B cell (primary cell): ENCODE measurements at regions not wholly inside any gene's neighbourhood (a gene's known extent, or its start where the extent isn't known, plus 50 kb on each side); places are given as distances from the start of the nearest gene placed in this dataset.

ENCODE experiments used
- ATAC-seq: fragments of 200-7000 bp; cut with Tn5 transposase; one replicate; pipeline ENCODE4 v1.10.0; 2021; ENCODE audit warnings: low read depth, mild to moderate bottlenecking, moderate number of reproducible peaks, moderate library complexity
- CTCF ChIA-PET: fragments of 350-600 bp; sonication (Branson Sonifier 250); formaldehyde crosslinking; loops from one replicate; lab custom pipeline; 2021; ENCODE audit warnings: antibody characterized with exemption, inconsistent platforms; lab: Charles Lee
- POLR2A ChIA-PET: fragments of 350-600 bp; sonication (Branson Sonifier 250); formaldehyde crosslinking; loops from one replicate; lab custom pipeline; 2021; ENCODE audit warnings: antibody characterized with exemption; lab: Charles Lee
- DNase-seq: peaks from one replicate; pipeline ENCODE4 v3.0.0; 2013
- H2AFZ ChIP-seq: 2 replicates; pipeline ENCODE4 v1.6.1; 2012; ENCODE audit warnings: mild to moderate bottlenecking, low read depth, low read length; ENCODE audit not compliant: insufficient read depth, poor library complexity, severe bottlenecking
- H3K27ac ChIP-seq, 2 donors: 1 replicate in 1 of 2; 2 replicates in 1 of 2; pipeline ENCODE4 v1.5.1; 2012 to 2013; ENCODE audit warnings: low read length in 2 of 2, mild to moderate bottlenecking in 2 of 2, moderate library complexity in 1 of 2
- H3K27me3 ChIP-seq, 4 experiments: fragments of 200-600 bp in 1 of 4; sonication (generic) in 1 of 4; replicated peaks in 1 of 4; 1 replicate in 2 of 4; 2 replicates in 2 of 4; pipeline versions ENCODE4 v1.6.1 to v1.7.0; 2013 to 2016; ENCODE audit warnings: low read length in 3 of 4, mild to moderate bottlenecking in 2 of 4, mixed read lengths in 1 of 4, moderate library complexity in 1 of 4; ENCODE audit not compliant: insufficient read depth in 4 of 4, control insufficient read depth in 3 of 4; ENCODE audit errors: control extremely low read depth in 1 of 4
- H3K36me3 ChIP-seq, 2 experiments: replicated peaks in 1 of 2; 1 replicate in 1 of 2; 2 replicates in 1 of 2; pipeline versions ENCODE4 v1.6.1 to v1.7.1; 2013; ENCODE audit warnings: low read length in 1 of 2; ENCODE audit not compliant: insufficient read depth in 2 of 2, control insufficient read depth in 1 of 2; ENCODE audit errors: control extremely low read depth in 1 of 2, extremely low read depth in 1 of 2
- H3K4me1 ChIP-seq, 2 donors: fragments of 200-600 bp in 1 of 2; sonication (generic) in 1 of 2; 1 replicate in 1 of 2; 2 replicates in 1 of 2; pipeline versions ENCODE4 v1.5.1 to v1.6.1; 2013 to 2017; ENCODE audit warnings: low read length in 2 of 2; ENCODE audit not compliant: control insufficient read depth in 2 of 2, insufficient read depth in 2 of 2
- H3K4me2 ChIP-seq: replicated peaks from 2 replicates; pipeline ENCODE3; 2012; ENCODE audit warnings: mild to moderate bottlenecking, low read depth, low read length; ENCODE audit not compliant: poor library complexity, severe bottlenecking
- H3K4me3 ChIP-seq, 5 experiments: fragments of 200-600 bp in 1 of 5; sonication (generic) in 1 of 5; 1 replicate in 3 of 5; 2 replicates in 2 of 5; pipeline versions ENCODE4 v1.5.1 to v1.7.0; 2011 to 2016; ENCODE audit warnings: low read length in 4 of 5, mild to moderate bottlenecking in 4 of 5, low read depth in 2 of 5, control low read depth in 1 of 5, moderate library complexity in 1 of 5; ENCODE audit not compliant: insufficient read depth in 1 of 5; ENCODE audit errors: control extremely low read depth in 1 of 5, extremely low read depth in 1 of 5
- H3K79me2 ChIP-seq: fragments of 200-600 bp; sonication (generic); one replicate; pipeline ENCODE4 v1.6.0; 2016; ENCODE audit warnings: low read length; ENCODE audit not compliant: control insufficient read depth, insufficient read depth
- H3K9ac ChIP-seq: fragments of 200-600 bp; sonication (generic); 2 replicates; pipeline ENCODE4 v1.6.1; 2017; ENCODE audit warnings: mild to moderate bottlenecking, low read length, moderate library complexity
- H3K9me3 ChIP-seq, 3 donors: one replicate each; pipeline versions ENCODE4 v1.6.1 to v1.7.1; 2013; ENCODE audit warnings: low read length in 2 of 3; ENCODE audit not compliant: control insufficient read depth in 2 of 3, insufficient read depth in 1 of 3; ENCODE audit errors: control extremely low read depth in 1 of 3
- H4K20me1 ChIP-seq: 2 replicates; pipeline ENCODE4 v1.6.0; 2012; ENCODE audit warnings: mild to moderate bottlenecking, low read length; ENCODE audit not compliant: insufficient read depth, control insufficient read depth, poor library complexity, severe bottlenecking
- H3K27ac Mint-ChIP-seq: one replicate; pipeline ENCODE4 v1.8.0; 2021; ENCODE audit warnings: mixed read lengths
- H3K27me3 Mint-ChIP-seq: one replicate; pipeline ENCODE4 v1.8.0; 2021; ENCODE audit warnings: mixed read lengths
- H3K4me1 Mint-ChIP-seq: one replicate; pipeline ENCODE4 v1.8.0; 2021; ENCODE audit warnings: mixed read lengths
- H3K4me3 Mint-ChIP-seq: one replicate; pipeline ENCODE4 v1.8.0; 2021; ENCODE audit warnings: mixed read lengths
- H3K9me3 Mint-ChIP-seq: one replicate; pipeline ENCODE4 v1.8.0; 2022; ENCODE audit warnings: mixed read lengths; ENCODE audit not compliant: insufficient read depth
- CTCF ChIP-seq: fragments of 200-600 bp; IDR thresholded peaks from one replicate; pipeline ENCODE4 v1.8.0; 2022; ENCODE audit warnings: antibody characterized with exemption, mild to moderate bottlenecking
- EZH2 ChIP-seq: IDR thresholded peaks from 2 replicates; pipeline ENCODE4 v1.6.1; 2012; ENCODE audit warnings: borderline replicate concordance, low read depth, mild to moderate bottlenecking, moderate library complexity, low read length; ENCODE audit not compliant: insufficient read depth, poor library complexity, severe bottlenecking
- WGBS: methylation state at CpG from one replicate; pipeline ENCODE4 v1.1.5; 2013; ENCODE audit warnings: missing lambda C conversion rate; ENCODE audit not compliant: insufficient coverage; 5-methylcytosine and 5-hydroxymethylcytosine counted together
- intact Hi-C: fragments of 100-400 bp; cut with micrococcal nuclease; formaldehyde crosslinking; loops from one replicate; pipeline ENCODE4 v1.10.0; 2022

- no peaks in the 10 kb centered on the region for H4K20me1 ChIP-seq
- no peak overlapping the region for H3K4me3 ChIP-seq
- H3K9ac ChIP-seq: no peak overlapping the region
- ChIA-PET POLR2A (no interaction called here), CTCF (no interaction called here)
- no peak overlapping the region for H3K4me2 ChIP-seq
- intact Hi-C loops: no loop called here
- H3K27me3 ChIP-seq: no peaks in the 10 kb centered on the region
- TF ChIP-seq CTCF (no peak), EZH2 (no peak)
- no peaks in the 10 kb centered on the region for H3K4me1 Mint-ChIP-seq
- no peak overlapping the region for H3K4me3 Mint-ChIP-seq
- DNase-seq: no peak
- peaks cover 0 to 6% (median 0%) of the 10 kb centered on the region in 3 donors for H3K9me3 ChIP-seq
- no peaks in the 10 kb centered on the region for H3K4me1 ChIP-seq
- no peak overlapping the region for H2AFZ ChIP-seq
- no peak overlapping the region for H3K27ac ChIP-seq
- no peak for ATAC-seq
- H3K79me2 ChIP-seq: no peaks in the 10 kb centered on the region
- H3K9me3 Mint-ChIP-seq: no peaks in the 10 kb centered on the region
- no peak overlapping the region for H3K27ac Mint-ChIP-seq
- H3K27me3 Mint-ChIP-seq: no peaks in the 10 kb centered on the region
- no peaks in the 10 kb centered on the region for H3K36me3 ChIP-seq
These were observed 172.0 kb upstream of the ARHGAP42 start for GRCh38 chr11:100515087-100515486.

- Histone ChIP-seq H3K4me3 (no peak overlapping the region), H3K27ac (no peak overlapping the region), H2AFZ (no peak overlapping the region), H3K9ac (no peak overlapping the region), H3K36me3 (no peaks in the 10 kb centered on the region), H3K9me3 (peaks cover 6 to 19% (median 7%) of the 10 kb centered on the region in 3 donors), H3K79me2 (no peaks in the 10 kb centered on the region), H4K20me1 (no peaks in the 10 kb centered on the region), H3K27me3 (no peaks in the 10 kb centered on the region), H3K4me1 (no peaks in the 10 kb centered on the region), H3K4me2 (no peak overlapping the region)
- intact Hi-C loops: no loop called here
- no peak for TF ChIP-seq CTCF
- no peak for TF ChIP-seq EZH2
- Mint-ChIP-seq H3K27me3 (peaks cover 4% of the 10 kb centered on the region), H3K4me1 (no peaks in the 10 kb centered on the region), H3K9me3 (peaks cover 11% of the 10 kb centered on the region), H3K27ac (no peak overlapping the region), H3K4me3 (no peak overlapping the region)
- 100% methylated on average over 1 of the region's 4 CpGs for WGBS
- DNase-seq (no peak), ATAC-seq (no peak)
- ChIA-PET CTCF (interaction anchor here (1.4 kb wide), 1 partner anchor 49 kb away, joined by 3 read pairs; no protein-coding TSS in a partner anchor), POLR2A (no interaction called here)
These were observed 161.9 kb upstream of the ARHGAP42 start for GRCh38 chr11:100525197-100525596.
